Omental fat pad (tissue), 3 donors: ENCODE measurements at regions not wholly inside any gene's neighbourhood (a gene's known extent, or its start where the extent isn't known, plus 50 kb on each side); places are given as distances from the start of the nearest gene placed in this dataset.

ENCODE experiments used
- ATAC-seq: fragments of 150-250 bp; one replicate; pipeline ENCODE4 v1.9.1; 2016; ENCODE audit warnings: mild to moderate bottlenecking, moderate library complexity; ENCODE audit not compliant: low FRiP score
- DNase-seq: peaks from one replicate; pipeline ENCODE4 v3.0.0-alpha.2; 2019; ENCODE audit warnings: low spot score
- CTCF ChIP-seq, 3 donors: fragments of 450-650 bp; IDR thresholded peaks; one replicate each; pipeline ENCODE4 v1.5.1; 2016 to 2017; ENCODE audit warnings: antibody characterized with exemption in 3 of 3, mild to moderate bottlenecking in 3 of 3, moderate library complexity in 2 of 3

GRCh38 chrX:109312757-109313156 lies 169.1 kb downstream of the GUCY2F start:
- no peak for ATAC-seq
- no peak for DNase-seq
- no peak for TF ChIP-seq CTCF (IDR thresholded peaks at IDR 0.05)

- TF ChIP-seq CTCF (IDR thresholded peaks at IDR 0.05), result no peak
- no peak for DNase-seq
- ATAC-seq, result no peak
Measured at GRCh38 chrX:109310031-109310430, 171.9 kb downstream of the GUCY2F start.

GRCh38 chrX:109301177-109301576 lies 180.7 kb downstream of the GUCY2F start:
- ATAC-seq (no peak), DNase-seq (no peak)
- no peak for TF ChIP-seq CTCF (IDR thresholded peaks at IDR 0.05)

GRCh38 chrX:109300415-109300814 lies 181.5 kb downstream of the GUCY2F start:
- no peak for ATAC-seq
- no peak for TF ChIP-seq CTCF (IDR thresholded peaks at IDR 0.05)
- no peak for DNase-seq

GRCh38 chrX:109299091-109299490 lies 182.8 kb downstream of the GUCY2F start:
- DNase-seq (no peak), ATAC-seq (no peak)
- no peak for TF ChIP-seq CTCF (IDR thresholded peaks at IDR 0.05)

GRCh38 chrX:109294097-109294814 lies 187.6 kb downstream of the GUCY2F start:
- TF ChIP-seq CTCF (IDR thresholded peaks at IDR 0.05), result no peak
- DNase-seq (no peak), ATAC-seq (no peak)

- no peak for ATAC-seq
- no peak for TF ChIP-seq CTCF (IDR thresholded peaks at IDR 0.05)
- DNase-seq, result no peak
Measured at GRCh38 chrX:109283870-109284269, 198.0 kb downstream of the GUCY2F start.
